ENCODE measurements at regions not wholly inside any gene's neighbourhood (a gene's known extent, or its start where the extent isn't known, plus 50 kb on each side); places are given as distances from the start of the nearest gene placed in this dataset.

DNA sequence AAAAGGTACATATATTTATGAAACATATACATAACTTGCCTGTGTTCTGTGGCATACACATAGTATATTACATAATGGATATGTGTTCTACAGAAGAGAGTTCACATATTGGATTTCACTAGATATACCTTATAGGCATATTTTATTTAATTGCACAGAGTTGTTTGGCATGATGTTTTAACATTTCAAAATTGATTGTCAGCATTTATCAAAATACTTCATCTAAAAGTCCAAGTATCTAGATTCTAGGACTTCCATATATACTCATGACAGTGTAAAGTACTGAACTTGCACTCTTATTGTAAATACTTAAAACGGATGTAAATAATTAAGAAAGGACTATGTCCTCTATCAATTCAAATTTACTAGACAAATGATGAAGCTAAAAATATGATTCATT, 995.3 kb upstream of the LRRTM1 start:
- no peaks in the 10 kb centered on the region for H3K9me1 ChIP-seq (ENCODE audit: control insufficient read depth, extremely low read depth, insufficient read depth, low read length)
- no peaks in the 10 kb centered on the region for H4K20me1 ChIP-seq (ENCODE audit: control insufficient read depth, extremely low read depth, insufficient read depth, low read length)
- H3K4me1 ChIP-seq (ENCODE audit: control insufficient read depth, extremely low read depth, insufficient read depth, low read length) = no peaks in the 10 kb centered on the region
- no peaks in the 10 kb centered on the region for H3K79me2 ChIP-seq (ENCODE audit: control insufficient read depth, insufficient read depth, low read length)
- DNase-seq (ENCODE audit: low read depth, low spot score) (no peak), FAIRE-seq (no peak)
- H3K27me3 ChIP-seq (ENCODE audit: control insufficient read depth, extremely low read depth, insufficient read depth, low read length) = no peaks in the 10 kb centered on the region
- no peaks in the 10 kb centered on the region for H3K36me3 ChIP-seq (ENCODE audit: control insufficient read depth in 2 of 2, extremely low read depth in 1 of 2, insufficient read depth in 2 of 2, low read length in 2 of 2)
- no peak overlapping the region for H3K4me3 ChIP-seq (ENCODE audit: control insufficient read depth in 2 of 3, extremely low read depth in 1 of 3, insufficient read depth in 2 of 3, low read depth in 1 of 3, low read length in 3 of 3)
- TF ChIP-seq, protein P1, sequence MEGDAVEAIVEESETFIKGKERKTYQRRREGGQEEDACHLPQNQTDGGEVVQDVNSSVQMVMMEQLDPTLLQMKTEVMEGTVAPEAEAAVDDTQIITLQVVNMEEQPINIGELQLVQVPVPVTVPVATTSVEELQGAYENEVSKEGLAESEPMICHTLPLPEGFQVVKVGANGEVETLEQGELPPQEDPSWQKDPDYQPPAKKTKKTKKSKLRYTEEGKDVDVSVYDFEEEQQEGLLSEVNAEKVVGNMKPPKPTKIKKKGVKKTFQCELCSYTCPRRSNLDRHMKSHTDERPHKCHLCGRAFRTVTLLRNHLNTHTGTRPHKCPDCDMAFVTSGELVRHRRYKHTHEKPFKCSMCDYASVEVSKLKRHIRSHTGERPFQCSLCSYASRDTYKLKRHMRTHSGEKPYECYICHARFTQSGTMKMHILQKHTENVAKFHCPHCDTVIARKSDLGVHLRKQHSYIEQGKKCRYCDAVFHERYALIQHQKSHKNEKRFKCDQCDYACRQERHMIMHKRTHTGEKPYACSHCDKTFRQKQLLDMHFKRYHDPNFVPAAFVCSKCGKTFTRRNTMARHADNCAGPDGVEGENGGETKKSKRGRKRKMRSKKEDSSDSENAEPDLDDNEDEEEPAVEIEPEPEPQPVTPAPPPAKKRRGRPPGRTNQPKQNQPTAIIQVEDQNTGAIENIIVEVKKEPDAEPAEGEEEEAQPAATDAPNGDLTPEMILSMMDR (optimal IDR thresholded peaks at IDR 0.05 in 1 of 3, IDR thresholded peaks at IDR 0.05 in 1 of 3, conservative IDR thresholded peaks at IDR 0.05 in 1 of 3; ENCODE audit: extremely low read depth in 1 of 3, insufficient read depth in 2 of 3, low read length in 3 of 3) = no peak
- TF ChIP-seq EZH2 (IDR thresholded peaks at IDR 0.05; ENCODE audit: low read length) = no peak
- H2AFZ ChIP-seq (ENCODE audit: control insufficient read depth, low read length) = no peak overlapping the region
- dilution Hi-C loops (cut with MboI; ENCODE audit: extremely low pct_ligation_motif_present, low sequenced_read_pairs) = no loop called here
- H3K27ac ChIP-seq (ENCODE audit: control insufficient read depth, insufficient read depth, low read length) = no peak overlapping the region
- no peak overlapping the region for H3K9ac ChIP-seq (ENCODE audit: control insufficient read depth, extremely low read depth, insufficient read depth, low read length)
- no peak overlapping the region for H3K4me2 ChIP-seq (ENCODE audit: control insufficient read depth, extremely low read depth, insufficient read depth, low read depth, low read length)
- H3K9me3 ChIP-seq (ENCODE audit: control insufficient read depth, low read depth, low read length) = no peaks in the 10 kb centered on the region

DNA sequence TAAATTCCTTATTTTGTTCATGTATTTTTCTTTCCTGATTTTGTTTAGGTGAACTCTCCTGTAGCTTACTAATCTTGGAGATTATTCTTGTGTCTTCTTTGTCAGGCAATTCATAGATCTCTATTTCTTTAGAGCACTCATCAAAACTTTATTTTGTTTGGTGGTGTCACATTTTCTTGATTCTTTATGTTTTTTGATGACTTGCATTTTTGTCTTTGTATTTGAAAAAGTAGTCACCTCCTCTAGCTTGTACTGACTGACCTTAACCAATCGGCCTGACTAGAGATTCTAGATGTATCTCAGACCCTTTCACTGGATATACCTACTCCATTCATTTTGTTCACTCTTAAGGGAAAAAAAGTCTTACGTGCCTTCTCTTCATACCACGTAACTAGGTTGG, 986.3 kb upstream of the LRRTM1 start:
- Histone ChIP-seq H3K4me3 (ENCODE audit: control insufficient read depth in 2 of 3, extremely low read depth in 1 of 3, insufficient read depth in 2 of 3, low read depth in 1 of 3, low read length in 3 of 3) (no peak overlapping the region), H3K27ac (ENCODE audit: control insufficient read depth, insufficient read depth, low read length) (no peak overlapping the region), H2AFZ (ENCODE audit: control insufficient read depth, low read length) (no peak overlapping the region), H3K9me1 (ENCODE audit: control insufficient read depth, extremely low read depth, insufficient read depth, low read length) (no peaks in the 10 kb centered on the region), H3K36me3 (ENCODE audit: control insufficient read depth in 2 of 2, extremely low read depth in 1 of 2, insufficient read depth in 2 of 2, low read length in 2 of 2) (no peaks in the 10 kb centered on the region), H3K27me3 (ENCODE audit: control insufficient read depth, extremely low read depth, insufficient read depth, low read length) (no peaks in the 10 kb centered on the region), H3K79me2 (ENCODE audit: control insufficient read depth, insufficient read depth, low read length) (no peaks in the 10 kb centered on the region), H4K20me1 (ENCODE audit: control insufficient read depth, extremely low read depth, insufficient read depth, low read length) (no peaks in the 10 kb centered on the region), H3K4me2 (ENCODE audit: control insufficient read depth, extremely low read depth, insufficient read depth, low read depth, low read length) (no peak overlapping the region), H3K4me1 (ENCODE audit: control insufficient read depth, extremely low read depth, insufficient read depth, low read length) (no peaks in the 10 kb centered on the region), H3K9me3 (ENCODE audit: control insufficient read depth, low read depth, low read length) (no peaks in the 10 kb centered on the region), H3K9ac (ENCODE audit: control insufficient read depth, extremely low read depth, insufficient read depth, low read length) (no peak overlapping the region)
- no peak for FAIRE-seq
- DNase-seq (ENCODE audit: low read depth, low spot score) = no peak
- dilution Hi-C loops (cut with MboI; ENCODE audit: extremely low pct_ligation_motif_present, low sequenced_read_pairs) = no loop called here
- no peak for TF ChIP-seq EZH2 (IDR thresholded peaks at IDR 0.05; ENCODE audit: low read length)
- TF ChIP-seq, protein P1 (optimal IDR thresholded peaks at IDR 0.05 in 1 of 3, IDR thresholded peaks at IDR 0.05 in 1 of 3, conservative IDR thresholded peaks at IDR 0.05 in 1 of 3; ENCODE audit: extremely low read depth in 1 of 3, insufficient read depth in 2 of 3, low read length in 3 of 3) = no peak
